ENCODE measurements at regions not wholly inside any gene's neighbourhood (a gene's known extent, or its start where the extent isn't known, plus 50 kb on each side); places are given as distances from the start of the nearest gene placed in this dataset.

- H3K9me3 ChIP-seq: peaks cover 4% of the 10 kb centered on the region; the same call in 2 of the 3 replicates
- TF ChIP-seq FOSL2 (IDR thresholded peaks at IDR 0.05) (no peak), FOSL2 (CRISPR knock-in tag; IDR thresholded peaks at IDR 0.05) (no peak)
- H3K4me1 ChIP-seq: no peaks in the 10 kb centered on the region
- no peak overlapping the region for H3K27ac ChIP-seq
- H3K4me2 ChIP-seq: no peak overlapping the region
- no peak for ATAC-seq
- FAIRE-seq: no peak
- ChIA-PET CTCF (interaction anchor here (1.0 kb wide), 1 partner anchor 10 kb away, joined by 3 read pairs; no protein-coding TSS in a partner anchor), POLR2A (no interaction called here)
- WGBS (ENCODE audit: missing lambda C conversion rate): 22% methylated on average over 17 of the region's 17 CpGs
- no peak for DNase-seq (ENCODE audit: low read depth in 1 of 2, low spot score in 1 of 2)
- no peak overlapping the region for H3K4me3 ChIP-seq
Measured at GRCh38 chr5:4229414-4230292, 634.0 kb downstream of the IRX1 start.

- Histone ChIP-seq H3K4me1 (no peaks in the 10 kb centered on the region), H3K27ac (no peak overlapping the region), H3K4me3 (no peak overlapping the region), H3K9me3 (peaks cover 6% of the 10 kb centered on the region; the same call in 2 of the 3 replicates), H3K4me2 (no peak overlapping the region)
- no peak for DNase-seq (ENCODE audit: low read depth in 1 of 2, low spot score in 1 of 2)
- POLR2A ChIA-PET: no interaction called here
- TF ChIP-seq ELK1 (IDR thresholded peaks at IDR 0.05; ENCODE audit: low read depth, low read length) (no peak), HEYL (CRISPR knock-in tag; IDR thresholded peaks at IDR 0.05) (no peak), TP53 (CRISPR knock-in tag; IDR thresholded peaks at IDR 0.05) (no peak), JUN (IDR thresholded peaks at IDR 0.05) (no peak), RARB (CRISPR knock-in tag; IDR thresholded peaks at IDR 0.05) (no peak), JUNB (IDR thresholded peaks at IDR 0.05) (no peak), NPAS2 (CRISPR knock-in tag; IDR thresholded peaks at IDR 0.05; ENCODE audit: borderline replicate concordance) (no peak)
- 33% methylated on average over 15 of the region's 15 CpGs for WGBS (ENCODE audit: missing lambda C conversion rate)
- no peak for FAIRE-seq
- ATAC-seq: no peak
- CTCF ChIA-PET: no interaction called here
Measured at GRCh38 chr5:4230471-4230785, 634.8 kb downstream of the IRX1 start.

- Histone ChIP-seq H3K9me3 (peaks cover 6% of the 10 kb centered on the region; the same call in 2 of the 3 replicates), H3K4me3 (no peak overlapping the region), H3K4me2 (no peak overlapping the region), H3K27ac (no peak overlapping the region), H3K4me1 (no peaks in the 10 kb centered on the region)
- ChIA-PET POLR2A (no interaction called here), CTCF (no interaction called here)
- FAIRE-seq (no peak), DNase-seq (ENCODE audit: low read depth in 1 of 2, low spot score in 1 of 2) (no peak), ATAC-seq (no peak)
- no peak for TF ChIP-seq JUN (IDR thresholded peaks at IDR 0.05)
- 23% methylated on average over 23 of the region's 23 CpGs for WGBS (ENCODE audit: missing lambda C conversion rate)
Measured at GRCh38 chr5:4230786-4231641, 635.4 kb downstream of the IRX1 start.

GRCh38 chr5:4232084-4232483 lies 636.5 kb downstream of the IRX1 start:
- no peak overlapping the region for H3K4me3 ChIP-seq
- ATAC-seq (no peak), FAIRE-seq (no peak), DNase-seq (ENCODE audit: low read depth in 1 of 2, low spot score in 1 of 2) (no peak)
- H3K27ac ChIP-seq: no peak overlapping the region
- TF ChIP-seq POLR2A (IDR thresholded peaks at IDR 0.05; ENCODE audit: low read length) (no peak), HOXA7 (CRISPR knock-in tag; IDR thresholded peaks at IDR 0.05) (no peak), MAZ (IDR thresholded peaks at IDR 0.05; ENCODE audit: borderline replicate concordance, low read depth, low read length) (no peak), ELK1 (IDR thresholded peaks at IDR 0.05; ENCODE audit: low read depth, low read length) (no peak)
- ChIA-PET POLR2A (no interaction called here), CTCF (no interaction called here)
- H3K4me2 ChIP-seq: no peak overlapping the region
- H3K4me1 ChIP-seq: no peaks in the 10 kb centered on the region
- peaks cover 6% of the 10 kb centered on the region; the same call in 2 of the 3 replicates for H3K9me3 ChIP-seq
- 2% methylated on average over 1 of the region's 1 CpG for WGBS (ENCODE audit: missing lambda C conversion rate)

GRCh38 chr5:4233671-4234070 lies 638.0 kb downstream of the IRX1 start:
- CTCF ChIA-PET: no interaction called here

More at GRCh38 chr5:4233671-4234070, 638.0 kb downstream of the IRX1 start:
- TF ChIP-seq EHMT2 (IDR thresholded peaks at IDR 0.05; ENCODE audit: low read depth): no peak
- Histone ChIP-seq H3K9me3 (peaks cover 6% of the 10 kb centered on the region; the same call in 2 of the 3 replicates), H3K4me3 (no peak overlapping the region), H3K4me1 (no peaks in the 10 kb centered on the region), H3K4me2 (no peak overlapping the region), H3K27ac (no peak overlapping the region)
- WGBS (ENCODE audit: missing lambda C conversion rate): 5% methylated on average over 5 of the region's 5 CpGs
- POLR2A ChIA-PET: no interaction called here
- DNase-seq (ENCODE audit: low read depth in 1 of 2, low spot score in 1 of 2) (no peak), ATAC-seq (no peak), FAIRE-seq (no peak)
